ENCODE measurements at regions not wholly inside any gene's neighbourhood (a gene's known extent, or its start where the extent isn't known, plus 50 kb on each side); places are given as distances from the start of the nearest gene placed in this dataset.
"Not testable (repeated sequence)": the region's sequence is repeated elsewhere in the genome, so short reads cannot be mapped to it uniquely, and the experiment has no call there.

DNA sequence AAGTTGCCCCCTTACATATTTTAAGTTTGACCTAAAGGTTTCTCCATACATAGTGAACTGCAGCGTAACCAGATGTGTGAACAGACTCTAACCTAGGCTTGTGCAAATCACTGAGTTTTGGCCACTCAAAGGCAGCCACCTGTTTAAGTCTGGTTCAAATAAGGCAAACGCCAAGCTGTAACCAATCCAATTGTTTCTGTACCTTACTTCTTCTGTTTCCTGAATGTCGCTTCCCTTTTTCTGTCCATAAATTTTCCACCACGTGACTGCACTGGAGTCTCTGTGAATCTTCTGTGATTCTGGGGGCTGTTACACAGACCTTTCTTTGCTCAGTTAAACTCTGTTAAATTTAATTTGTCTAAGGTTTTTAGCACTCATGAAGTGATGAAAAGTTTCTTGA is 618.8 kb downstream of the GLUD2 start:
- DNase-seq (ENCODE audit: low read depth), result no peak

DNA sequence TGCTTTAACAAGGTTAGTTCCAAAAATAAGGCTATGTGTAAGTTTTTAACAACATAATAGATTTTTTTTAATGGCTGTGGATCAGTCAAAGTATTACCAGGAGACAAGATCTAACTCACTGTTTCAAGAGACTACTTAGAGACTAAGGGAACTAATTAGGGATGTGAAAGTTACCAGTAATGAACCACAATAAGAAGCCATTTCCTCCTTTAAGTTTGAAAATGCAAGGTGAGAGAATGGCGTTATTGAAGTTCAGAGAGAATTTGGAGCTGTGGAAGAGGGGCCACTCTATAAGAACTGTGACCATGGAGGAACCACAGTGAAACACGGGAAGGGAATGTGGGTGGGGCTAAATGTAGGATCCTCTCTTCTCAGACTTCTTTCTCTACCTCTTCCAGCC is 624.2 kb downstream of the GLUD2 start:
- DNase-seq (ENCODE audit: low read depth), result no peak

GRCh38 chrX:121709236-121709635 is 661.8 kb downstream of the GLUD2 start:
- not testable (repeated sequence) for DNase-seq (ENCODE audit: low read depth)

DNA sequence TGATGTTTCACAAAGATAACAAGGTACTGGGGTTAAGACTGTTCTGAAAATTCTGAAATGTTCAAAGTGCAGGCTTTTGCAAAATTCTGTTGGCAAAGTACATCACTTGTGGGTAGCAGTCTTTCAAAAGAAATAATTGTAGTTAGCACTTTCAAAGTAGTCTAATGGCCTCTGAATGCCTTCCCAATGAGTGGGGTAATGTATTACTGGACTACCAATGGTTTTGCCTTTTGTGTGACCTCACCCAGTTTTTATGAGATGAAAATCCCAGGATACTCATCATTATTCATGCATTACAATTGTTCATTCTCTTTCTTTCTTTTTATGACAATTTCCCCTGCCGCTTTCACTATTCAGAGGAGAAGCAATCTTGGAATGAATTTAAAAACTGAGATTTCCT is 686.1 kb downstream of the GLUD2 start:
- no peak for DNase-seq (ENCODE audit: low read depth)

GRCh38 chrX:121746105-121746504 is 698.7 kb downstream of the GLUD2 start:
- DNase-seq (ENCODE audit: low read depth), result no peak

DNA sequence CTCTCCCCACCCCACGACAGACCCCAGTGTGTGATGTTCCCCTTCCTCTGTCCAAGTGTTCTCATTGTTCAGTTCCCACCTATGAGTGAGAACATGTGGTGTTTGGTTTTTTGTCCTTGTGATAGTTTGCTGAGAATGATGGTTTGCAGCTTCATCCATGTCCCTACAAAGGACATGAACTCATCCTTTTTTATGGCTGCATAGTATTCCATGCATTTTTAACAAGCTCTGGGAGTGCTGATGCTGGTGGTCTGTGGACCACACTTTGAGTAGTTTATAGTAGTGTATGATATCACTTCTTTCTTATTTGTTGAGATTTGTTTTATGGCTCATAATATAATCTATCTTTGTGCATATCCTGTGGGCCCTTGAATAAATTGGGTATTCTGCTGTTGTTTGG is 706.2 kb downstream of the GLUD2 start:
- DNase-seq (ENCODE audit: low read depth), result not testable (repeated sequence)

GRCh38 chrX:121754301-121754700 is 706.9 kb downstream of the GLUD2 start:
- no peak for DNase-seq (ENCODE audit: low read depth)

GRCh38 chrX:121755541-121755940 is 708.1 kb downstream of the GLUD2 start:
- no peak for DNase-seq (ENCODE audit: low read depth)

DNA sequence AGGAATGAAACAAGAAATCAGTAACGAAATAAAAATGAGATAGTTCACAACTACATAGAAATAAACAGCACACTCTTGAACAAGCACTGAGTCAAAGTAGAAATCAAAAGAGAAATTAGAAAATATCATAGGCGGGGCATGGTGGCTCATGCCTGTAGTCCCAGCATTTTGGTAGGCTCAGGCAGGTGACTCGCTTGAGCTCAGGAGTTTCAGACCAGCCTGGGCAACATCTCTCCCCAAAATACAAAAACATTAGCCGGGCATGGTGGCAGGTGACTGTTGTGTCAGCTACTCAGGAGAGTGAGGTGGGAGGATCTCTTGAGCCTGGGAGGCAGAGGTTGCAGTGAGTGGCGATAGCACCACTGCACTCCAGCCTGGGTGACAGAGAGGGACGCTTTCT is 714.4 kb downstream of the GLUD2 start:
- DNase-seq (ENCODE audit: low read depth), result no peak

DNA sequence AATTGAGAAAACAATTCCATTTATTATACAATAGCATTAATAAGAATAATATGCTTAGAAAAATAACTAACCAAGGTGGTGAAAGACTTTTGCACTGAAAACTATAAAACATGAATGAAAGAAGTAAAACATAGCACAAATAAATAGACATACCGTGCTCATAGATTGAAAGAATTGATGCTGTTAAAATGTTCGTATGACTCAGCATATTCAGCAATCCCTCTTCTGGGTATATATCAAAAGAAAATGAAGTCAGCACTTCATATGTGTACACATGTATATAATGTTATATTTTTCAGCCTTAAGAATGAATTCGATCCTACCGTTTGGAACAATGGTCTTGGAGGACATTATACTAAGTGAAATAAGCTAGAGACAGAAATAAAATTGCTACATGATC is 716.3 kb downstream of the GLUD2 start:
- DNase-seq (ENCODE audit: low read depth), result no peak

- not testable (repeated sequence) for DNase-seq (ENCODE audit: low read depth)
Observed at GRCh38 chrX:121768210-121768609, 720.8 kb downstream of the GLUD2 start.

GRCh38 chrX:121781991-121782390 is 734.6 kb downstream of the GLUD2 start:
- DNase-seq (ENCODE audit: low read depth), result no peak

DNA sequence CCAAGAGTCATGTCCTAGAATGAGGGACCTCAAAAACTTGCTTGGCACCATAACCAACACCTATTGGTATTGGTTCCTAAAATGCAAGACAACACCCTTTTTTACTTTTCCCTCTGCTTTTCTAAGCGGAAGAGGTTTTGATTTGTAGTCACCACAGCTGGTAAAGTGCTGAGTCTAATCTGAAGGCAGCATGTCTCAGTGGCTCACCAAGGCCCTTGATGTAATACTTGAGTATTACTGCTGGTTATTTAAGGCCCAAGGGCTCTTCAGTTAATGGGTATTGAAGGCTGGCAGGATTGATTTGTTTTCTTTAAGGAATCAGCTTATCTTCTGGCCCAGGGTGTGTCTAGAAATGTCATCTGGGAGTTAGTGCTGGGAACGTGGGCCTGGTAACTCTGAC is 735.1 kb downstream of the GLUD2 start:
- no peak for DNase-seq (ENCODE audit: low read depth)

DNA sequence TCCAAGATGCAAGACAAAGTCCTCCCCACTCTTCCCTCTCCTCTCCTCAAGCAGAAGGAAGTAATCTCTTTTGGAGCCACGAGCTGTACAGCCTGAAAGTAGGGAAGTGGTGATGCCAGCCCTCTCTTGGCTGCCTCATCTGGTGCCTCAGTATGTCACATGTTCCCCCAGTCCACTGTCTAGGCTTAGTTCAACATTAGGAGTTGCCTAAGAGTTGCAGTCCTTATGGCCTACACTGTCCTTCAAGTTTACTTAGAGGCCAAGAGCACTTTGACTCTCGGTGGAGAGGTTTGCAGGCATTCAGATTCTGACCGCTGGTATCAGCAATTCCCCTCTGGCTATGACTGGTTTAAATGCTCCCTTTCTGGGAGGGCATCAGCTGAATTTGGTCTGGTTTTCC is 735.6 kb downstream of the GLUD2 start:
- no peak for DNase-seq (ENCODE audit: low read depth)

- no peak for DNase-seq (ENCODE audit: low read depth)
Observed at GRCh38 chrX:121802881-121803412, 755.5 kb downstream of the GLUD2 start.

DNA sequence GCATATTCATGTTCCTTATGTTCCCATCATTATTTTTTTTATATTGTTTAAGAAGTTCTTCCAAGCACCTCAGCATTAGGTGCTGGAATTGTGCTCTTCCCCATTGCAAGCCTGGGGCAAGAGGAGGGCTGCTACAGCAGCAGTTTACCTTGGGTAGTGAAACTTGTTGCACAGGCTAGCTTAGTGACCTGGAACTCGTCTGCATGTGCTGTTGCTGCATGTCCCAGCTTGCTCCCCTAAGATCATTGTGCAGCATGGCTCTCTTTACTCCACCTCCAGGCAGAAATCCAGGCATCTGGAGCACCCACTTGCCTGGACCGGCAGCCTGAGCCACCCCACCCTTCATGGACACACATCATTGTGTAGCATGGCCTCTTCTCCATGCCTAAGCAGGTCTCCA is 776.0 kb downstream of the GLUD2 start:
- no peak for DNase-seq (ENCODE audit: low read depth)

DNA sequence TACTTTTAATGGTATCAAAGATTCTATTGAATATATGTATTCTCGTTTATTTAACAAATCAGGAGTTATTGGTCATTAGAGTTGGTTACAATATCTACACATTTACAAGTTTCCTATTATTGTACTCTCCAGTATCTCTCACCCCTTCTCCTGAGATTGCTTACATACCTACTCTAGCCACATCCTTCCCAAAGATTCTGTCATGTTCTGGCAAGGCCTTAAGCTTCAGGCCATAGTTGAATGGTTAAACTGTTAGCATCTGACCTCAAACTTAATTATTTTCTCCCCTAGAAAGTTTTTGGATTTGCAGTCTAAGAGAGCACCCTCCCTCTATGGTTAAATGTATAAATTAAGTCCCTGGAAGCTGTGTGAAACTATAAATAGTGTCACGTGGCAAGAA is 784.2 kb downstream of the GLUD2 start:
- DNase-seq (ENCODE audit: low read depth), result no peak

GRCh38 chrX:121832446-121832845 is 785.0 kb downstream of the GLUD2 start:
- no peak for DNase-seq (ENCODE audit: low read depth)

GRCh38 chrX:121836000-121836399 is 788.6 kb downstream of the GLUD2 start:
- no peak for DNase-seq (ENCODE audit: low read depth)

GRCh38 chrX:121851033-121851432 is 803.6 kb downstream of the GLUD2 start:
- DNase-seq (ENCODE audit: low read depth), result no peak

DNA sequence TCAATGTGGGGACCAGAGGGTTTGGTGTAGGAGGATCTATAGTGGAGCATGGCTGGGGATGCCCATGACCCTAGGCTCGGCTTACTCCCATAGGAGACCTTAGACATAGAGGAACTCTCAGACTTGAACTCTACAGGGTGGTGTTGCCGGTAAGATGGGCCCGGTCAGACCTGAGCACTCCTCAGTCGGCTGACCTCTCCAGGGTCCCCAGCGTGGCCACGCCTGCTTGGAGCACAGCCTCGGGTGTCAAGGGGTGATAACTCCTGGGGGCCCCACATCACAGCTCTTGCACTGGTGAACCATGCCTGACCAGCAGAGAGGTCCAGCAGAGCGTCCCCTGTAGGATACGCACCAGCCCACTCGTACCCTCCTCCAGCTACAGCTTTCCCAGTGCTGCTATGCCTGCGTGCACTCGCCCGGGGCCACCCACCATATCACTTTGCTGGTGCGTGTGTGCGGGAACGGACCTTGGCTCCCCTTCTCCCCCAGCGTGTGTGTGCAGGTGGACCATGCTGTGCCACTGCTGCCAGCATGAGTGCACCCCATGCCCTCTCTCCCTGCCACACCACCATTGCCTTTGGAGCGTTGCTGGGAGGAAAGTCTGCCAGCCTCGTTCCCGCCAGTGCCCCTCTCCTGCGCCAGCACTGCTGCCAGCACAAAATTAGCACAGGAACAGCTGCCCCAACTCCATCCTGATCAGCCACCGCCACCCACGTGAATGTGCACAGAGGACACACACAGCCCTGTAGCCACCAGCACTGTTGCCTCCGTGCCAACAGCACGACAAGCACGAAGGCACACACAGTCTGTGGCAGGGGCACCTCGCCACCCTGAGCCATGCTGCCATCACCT is 806.6 kb downstream of the GLUD2 start:
- DNase-seq (ENCODE audit: low read depth), result no peak

- no peak for DNase-seq (ENCODE audit: low read depth)
Observed at GRCh38 chrX:121854614-121854911, 807.2 kb downstream of the GLUD2 start.

DNA sequence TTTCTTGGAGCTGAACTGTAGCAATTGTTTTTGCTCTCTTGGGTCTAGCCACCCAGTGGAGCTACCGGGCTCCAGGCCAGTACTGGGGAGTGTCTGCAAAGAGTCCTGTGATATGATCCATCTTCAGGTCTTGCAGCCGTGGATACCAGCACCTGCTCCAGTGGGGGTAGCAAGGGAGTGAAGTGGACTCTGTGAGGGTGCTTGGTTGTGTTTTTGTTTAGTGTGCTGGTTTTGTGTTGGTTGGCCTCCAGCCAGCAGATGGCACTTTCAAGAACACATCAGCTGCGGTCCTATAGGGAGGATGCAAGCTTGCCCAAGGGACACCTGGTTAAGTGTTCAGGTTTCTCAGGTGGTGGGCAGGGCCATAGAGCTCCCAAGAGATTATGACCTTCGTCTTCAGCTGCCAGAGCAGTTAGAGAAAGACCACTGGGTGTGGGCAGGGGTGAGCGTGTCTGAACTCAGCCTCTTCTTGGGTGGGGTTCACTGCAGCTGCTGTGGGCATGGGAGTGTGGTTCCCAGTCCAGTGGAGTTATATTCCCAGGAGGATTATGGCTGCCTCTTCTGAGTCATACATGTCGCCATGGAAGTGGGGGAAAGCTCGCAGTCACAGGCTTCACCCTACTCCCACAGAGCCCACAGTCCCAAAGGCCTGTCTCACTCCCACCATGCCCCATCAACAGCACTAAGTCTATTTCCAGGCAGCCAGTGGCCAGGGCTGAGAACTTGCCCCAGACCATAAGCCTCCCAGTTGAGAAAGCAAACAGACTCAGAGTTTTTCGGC is 811.6 kb downstream of the GLUD2 start:
- DNase-seq (ENCODE audit: low read depth), result no peak
